SK-N-MC (cell line): ENCODE measurements at regions not wholly inside any gene's neighbourhood (a gene's known extent, or its start where the extent isn't known, plus 50 kb on each side); places are given as distances from the start of the nearest gene placed in this dataset.

Experiments used
- DNase-seq: peaks from one replicate; pipeline ENCODE4 v3.0.0-alpha.2; 2011; ENCODE audit warnings: low read depth, low spot score
- H3K27ac ChIP-seq: fragments of 200-600 bp; sonication (generic); 2 replicates; pipeline ENCODE4 v1.5.1; 2016; ENCODE audit warnings: mixed run types
- H3K36me3 ChIP-seq: fragments of 200-600 bp; sonication (generic); 2 replicates; pipeline ENCODE4 v1.6.1; 2017; ENCODE audit warnings: antibody characterized with exemption, low read length, mixed read lengths; ENCODE audit not compliant: insufficient read depth
- H3K4me3 ChIP-seq: fragments of 200-600 bp; sonication (generic); 2 replicates; pipeline ENCODE4 v1.5.1; 2016
- H3K9ac ChIP-seq: fragments of 200-600 bp; sonication (generic); 2 replicates; pipeline ENCODE4 v1.8.0; 2017; ENCODE audit warnings: mixed run types, mixed read lengths; ENCODE audit not compliant: insufficient read length
- H3K9me3 ChIP-seq: fragments of 200-600 bp; sonication (generic); 2 replicates; pipeline ENCODE4 v1.6.1; 2017; ENCODE audit warnings: low read depth, mild to moderate bottlenecking, antibody characterized with exemption, low read length, moderate library complexity, mixed read lengths
- EZH2 ChIP-seq: fragments of 200-600 bp; sonication (generic); IDR thresholded peaks from one replicate; pipeline ENCODE4 v1.6.1; 2017; ENCODE audit warnings: antibody characterized with exemption
- FOXP2 ChIP-seq: optimal IDR thresholded peaks from 2 replicates; pipeline ENCODE3; 2011; ENCODE audit warnings: mild to moderate bottlenecking, moderate library complexity; ENCODE audit not compliant: insufficient read depth; ENCODE audit errors: extremely low read length, control extremely low read depth
- POLR2AphosphoS5 ChIP-seq: IDR thresholded peaks from 2 replicates; pipeline ENCODE4 v1.6.1; 2012; ENCODE audit warnings: mild to moderate bottlenecking, low read depth, low read length, borderline replicate concordance

DNA sequence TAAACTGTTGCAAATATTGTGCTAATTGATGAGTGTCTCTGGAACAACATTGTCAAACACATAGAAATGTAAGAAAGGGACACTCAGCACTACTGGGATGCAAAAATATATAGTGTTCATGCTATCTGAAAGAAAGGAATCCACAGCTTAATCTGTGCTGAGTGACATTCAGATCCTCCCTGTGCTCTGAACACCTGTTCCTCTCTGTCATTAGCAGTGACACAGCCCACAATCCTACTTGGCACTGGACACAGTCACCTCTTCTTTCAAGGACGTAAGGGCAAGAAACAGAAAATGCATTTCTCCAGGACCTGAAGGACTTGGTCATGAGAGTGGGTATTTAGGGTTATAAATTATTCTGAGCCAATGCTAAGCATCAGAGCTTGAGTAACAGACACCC is 121.4 kb upstream of the SV2C start:
- no peak overlapping the region for H3K27ac ChIP-seq
- no peak for TF ChIP-seq FOXP2
- no peak for TF ChIP-seq POLR2AphosphoS5
- TF ChIP-seq EZH2: no peak

DNA sequence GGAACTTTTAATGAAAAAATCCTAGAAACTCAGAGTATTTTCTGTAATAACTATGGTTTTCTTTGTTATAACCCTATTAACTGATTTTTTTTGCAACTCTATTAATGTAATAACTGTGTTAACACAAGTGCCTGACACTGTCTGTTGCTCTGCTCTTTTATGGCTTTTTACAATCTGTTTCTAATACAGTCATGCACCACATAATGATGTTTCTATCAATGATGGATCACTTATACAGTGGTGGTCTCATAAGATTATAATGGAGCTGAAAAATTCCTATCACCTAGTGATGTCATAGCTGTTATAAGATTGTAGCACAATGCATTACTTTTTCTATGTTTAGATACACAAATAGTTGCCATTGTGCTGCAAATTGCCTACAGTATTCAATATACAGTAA is 123.1 kb upstream of the SV2C start:
- no peak for DNase-seq

More for the DNA sequence above, 121.4 kb upstream of the SV2C start:
- H3K9ac ChIP-seq: no peak overlapping the region
- no peaks in the 10 kb centered on the region for H3K36me3 ChIP-seq
- H3K9me3 ChIP-seq: no peaks in the 10 kb centered on the region
- DNase-seq: no peak
- no peak overlapping the region for H3K4me3 ChIP-seq

DNA sequence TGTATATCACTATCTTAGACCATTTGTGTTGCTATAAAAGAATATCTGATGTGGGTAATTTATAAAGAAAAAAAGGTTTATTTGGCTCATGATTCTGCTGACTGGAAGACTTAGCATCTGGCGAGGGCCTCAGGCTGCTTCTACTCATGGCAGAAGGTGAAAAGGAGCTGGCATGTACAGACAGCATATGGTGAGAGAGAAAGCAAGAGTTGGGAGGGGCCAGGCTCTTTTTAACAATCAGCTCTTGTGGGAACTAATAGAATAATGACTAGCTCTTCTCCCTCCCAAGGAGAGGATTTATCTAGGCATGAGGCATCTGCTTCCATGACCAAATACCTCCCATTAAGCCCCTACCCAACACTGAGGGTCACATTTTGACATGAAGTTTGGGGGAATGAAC is 130.2 kb upstream of the SV2C start:
- TF ChIP-seq POLR2AphosphoS5: no peak
- no peak for TF ChIP-seq EZH2
- TF ChIP-seq FOXP2: no peak
- Histone ChIP-seq H3K27ac (peak overlapping the region; percentile 100), H3K36me3 (peaks cover 5% of the 10 kb centered on the region; the same call in 1 of the 2 replicates), H3K4me3 (peak overlapping the region; percentile 57), H3K9me3 (no peaks in the 10 kb centered on the region; the same call in 1 of the 2 replicates), H3K9ac (peak overlapping the region; percentile 61)
- DNase-seq: peak; percentile 57

More for the DNA sequence above, 123.1 kb upstream of the SV2C start:
- TF ChIP-seq EZH2 (no peak), POLR2AphosphoS5 (no peak), FOXP2 (no peak)
- H3K9ac ChIP-seq: no peak overlapping the region
- no peaks in the 10 kb centered on the region for H3K9me3 ChIP-seq
- H3K27ac ChIP-seq: no peak overlapping the region
- H3K4me3 ChIP-seq: no peak overlapping the region
- H3K36me3 ChIP-seq: no peaks in the 10 kb centered on the region

GRCh38 chr5:75952291-75952690 is 130.9 kb upstream of the SV2C start:
- Histone ChIP-seq H3K9ac (peak overlapping the region; percentile 61), H3K4me3 (peak overlapping the region; percentile 57), H3K9me3 (no peaks in the 10 kb centered on the region; the same call in 1 of the 2 replicates), H3K27ac (peak overlapping the region; percentile 100), H3K36me3 (peaks cover 5% of the 10 kb centered on the region; the same call in 1 of the 2 replicates)
- peak; percentile 99 for DNase-seq
- TF ChIP-seq EZH2: no peak
- TF ChIP-seq POLR2AphosphoS5: no peak; the same call in none of the 2 replicates
- TF ChIP-seq FOXP2: no peak

DNA sequence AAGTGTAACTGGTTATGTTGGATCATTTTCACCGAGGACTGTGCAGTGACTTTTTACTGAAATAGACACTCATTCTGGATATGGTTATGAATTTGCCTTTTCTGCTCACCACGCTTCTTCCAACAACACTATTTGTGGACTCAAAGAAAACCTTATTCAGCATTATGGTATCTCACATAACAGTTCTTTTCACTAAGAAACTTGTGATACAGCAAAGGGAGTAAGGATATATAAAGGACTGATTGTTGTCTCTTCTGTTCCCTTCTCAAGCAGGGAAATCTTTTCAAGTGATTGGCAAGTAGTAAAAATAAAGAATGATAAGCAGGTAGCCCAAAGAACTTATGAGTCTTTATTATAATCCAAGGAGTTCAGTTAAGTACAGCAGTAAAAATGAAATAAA is 131.5 kb upstream of the SV2C start:
- peak overlapping the region; percentile 100 for H3K27ac ChIP-seq
- H3K4me3 ChIP-seq: peak overlapping the region; percentile 78
- TF ChIP-seq POLR2AphosphoS5 (no peak), FOXP2 (no peak), EZH2 (no peak)
- no peak for DNase-seq
- H3K9ac ChIP-seq: peak overlapping the region; percentile 92
- no peaks in the 10 kb centered on the region; the same call in 1 of the 2 replicates for H3K9me3 ChIP-seq
- peaks cover 5% of the 10 kb centered on the region; the same call in 1 of the 2 replicates for H3K36me3 ChIP-seq

DNA sequence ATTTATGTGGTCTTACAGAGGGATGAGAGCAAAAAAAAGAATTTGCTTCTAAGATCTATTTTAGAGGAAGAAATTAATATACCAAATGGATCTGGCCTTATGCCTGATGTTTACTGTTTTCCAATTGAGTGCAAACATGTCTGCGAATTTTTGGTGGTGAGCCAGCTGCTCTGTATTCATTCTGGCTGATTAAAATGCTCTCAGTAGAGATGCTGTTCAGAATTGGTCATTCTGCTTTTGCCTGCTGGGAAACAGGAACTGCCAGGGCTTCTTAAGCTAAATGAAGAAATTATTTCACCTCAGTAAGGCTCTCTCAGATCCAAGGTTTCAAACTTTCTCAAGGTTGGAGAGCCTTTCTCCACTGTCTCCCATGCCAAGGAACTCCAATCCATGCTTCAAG is 132.0 kb upstream of the SV2C start:
- Histone ChIP-seq H3K9ac (peak overlapping the region; percentile 92), H3K36me3 (peaks cover 5% of the 10 kb centered on the region; the same call in 1 of the 2 replicates), H3K4me3 (peak overlapping the region; percentile 78), H3K27ac (peak overlapping the region; percentile 100), H3K9me3 (no peaks in the 10 kb centered on the region; the same call in 1 of the 2 replicates)
- DNase-seq: peak; percentile 97
- TF ChIP-seq EZH2: no peak
- peak; percentile 99 for TF ChIP-seq FOXP2
- TF ChIP-seq POLR2AphosphoS5: peak; percentile 69; the same call in 1 of the 2 replicates

- Histone ChIP-seq H3K36me3 (no peaks in the 10 kb centered on the region; the same call in 1 of the 2 replicates), H3K9ac (no peak overlapping the region), H3K27ac (no peak overlapping the region), H3K9me3 (no peaks in the 10 kb centered on the region; the same call in 1 of the 2 replicates), H3K4me3 (no peak overlapping the region)
- DNase-seq: no peak
- TF ChIP-seq FOXP2: no peak
- TF ChIP-seq EZH2: no peak
- no peak for TF ChIP-seq POLR2AphosphoS5
These were observed 134.7 kb upstream of the SV2C start for GRCh38 chr5:75948438-75948837.

GRCh38 chr5:75940418-75940817 is 142.8 kb upstream of the SV2C start:
- no peak overlapping the region for H3K27ac ChIP-seq
- no peak overlapping the region for H3K9ac ChIP-seq
- no peak for DNase-seq
- no peaks in the 10 kb centered on the region for H3K36me3 ChIP-seq
- H3K9me3 ChIP-seq: no peaks in the 10 kb centered on the region
- no peak overlapping the region for H3K4me3 ChIP-seq
- TF ChIP-seq FOXP2: no peak

GRCh38 chr5:75935572-75935971 is 147.6 kb upstream of the SV2C start:
- H3K4me3 ChIP-seq: no peak overlapping the region
- DNase-seq: no peak
- no peak overlapping the region for H3K9ac ChIP-seq
- H3K36me3 ChIP-seq: no peaks in the 10 kb centered on the region
- H3K9me3 ChIP-seq: no peaks in the 10 kb centered on the region
- TF ChIP-seq EZH2: no peak
- TF ChIP-seq POLR2AphosphoS5: no peak
- no peak for TF ChIP-seq FOXP2
- no peak overlapping the region for H3K27ac ChIP-seq
